Type B pancreatic cell (in vitro differentiated cells): ENCODE measurements at regions not wholly inside any gene's neighbourhood (a gene's known extent, or its start where the extent isn't known, plus 50 kb on each side); places are given as distances from the start of the nearest gene placed in this dataset.

Experiments
- DNase-seq: peaks from one replicate; pipeline ENCODE4 v3.0.0; 2021; ENCODE audit warnings: mixed read lengths; ENCODE audit not compliant: unreplicated experiment; ENCODE audit errors: extremely low spot score
- H3K27ac Mint-ChIP-seq: 2 replicates; pipeline ENCODE4 v1.8.0; 2021; ENCODE audit warnings: mild to moderate bottlenecking, mixed read lengths
- H3K27me3 Mint-ChIP-seq: 2 replicates; pipeline ENCODE4 v1.8.0; 2021; ENCODE audit warnings: mixed read lengths
- H3K36me3 Mint-ChIP-seq: 2 replicates; pipeline ENCODE4 v1.8.0; 2021; ENCODE audit warnings: mixed read lengths
- H3K4me1 Mint-ChIP-seq: one replicate; pipeline ENCODE4 v1.8.0; 2021; ENCODE audit warnings: mixed read lengths; ENCODE audit not compliant: unreplicated experiment
- H3K4me3 Mint-ChIP-seq: 2 replicates; pipeline ENCODE4 v1.8.0; 2021; ENCODE audit warnings: mild to moderate bottlenecking, mixed read lengths
- H3K9me3 Mint-ChIP-seq: 2 replicates; pipeline ENCODE4 v1.8.0; 2021; ENCODE audit warnings: mixed read lengths
- TF ChIP-seq, protein P1 (sequence below): fragments of 200-600 bp; sonication (generic); conservative IDR thresholded peaks from 2 replicates; pipeline ENCODE4 v1.5.0; 2021; ENCODE audit warnings: antibody characterized with exemption, mild to moderate bottlenecking

DNA sequence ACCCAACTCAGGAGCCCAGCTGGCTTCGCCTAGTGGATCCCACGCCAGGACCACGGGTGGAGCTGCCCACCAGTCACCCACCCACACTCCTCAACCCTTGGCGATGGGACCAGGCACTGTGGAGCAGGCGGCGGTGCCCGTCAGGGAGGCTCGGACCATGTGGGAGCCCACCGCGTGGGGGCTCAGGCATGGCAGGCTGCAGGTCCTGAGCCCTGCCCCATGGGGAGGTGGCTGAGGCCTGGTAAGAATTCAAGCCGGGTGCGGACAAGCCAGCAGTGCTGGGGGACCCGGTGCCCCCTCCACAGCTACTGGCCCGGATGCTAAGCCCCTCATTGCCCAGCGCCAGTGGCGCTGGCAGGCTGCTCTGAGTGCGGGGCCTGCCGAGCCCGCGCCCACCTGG, 123.1 kb upstream of the LGSN start:
- Mint-ChIP-seq H3K36me3 (no peaks in the 10 kb centered on the region), H3K27ac (no peak overlapping the region)
- no peak for DNase-seq

DNA sequence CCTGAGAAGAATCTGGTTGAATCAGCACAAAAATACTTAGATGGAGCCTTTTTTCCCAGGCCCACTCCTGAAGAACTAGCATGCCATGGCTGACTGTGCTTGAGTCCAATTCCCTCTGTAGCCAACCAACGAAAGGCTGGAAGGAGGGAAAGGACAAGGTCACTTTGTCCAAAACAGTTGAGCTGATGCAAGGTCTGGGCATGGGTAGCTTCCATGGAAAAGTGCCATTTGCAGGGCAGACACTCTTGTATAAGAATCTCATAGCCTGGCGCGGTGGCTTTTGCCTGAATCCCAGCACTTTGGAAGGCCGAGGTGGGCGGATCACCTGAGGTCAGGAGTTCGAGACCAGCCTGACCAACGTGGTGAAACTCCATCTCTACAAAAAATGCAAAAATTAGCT, 125.0 kb upstream of the LGSN start:
- no peak overlapping the region for H3K27ac Mint-ChIP-seq
- no peak for DNase-seq
- peaks cover 3% of the 10 kb centered on the region for H3K9me3 Mint-ChIP-seq
- no peak overlapping the region for H3K4me3 Mint-ChIP-seq
- H3K36me3 Mint-ChIP-seq = peaks cover 3% of the 10 kb centered on the region
- peaks cover 3% of the 10 kb centered on the region for H3K4me1 Mint-ChIP-seq
- TF ChIP-seq, protein P1, sequence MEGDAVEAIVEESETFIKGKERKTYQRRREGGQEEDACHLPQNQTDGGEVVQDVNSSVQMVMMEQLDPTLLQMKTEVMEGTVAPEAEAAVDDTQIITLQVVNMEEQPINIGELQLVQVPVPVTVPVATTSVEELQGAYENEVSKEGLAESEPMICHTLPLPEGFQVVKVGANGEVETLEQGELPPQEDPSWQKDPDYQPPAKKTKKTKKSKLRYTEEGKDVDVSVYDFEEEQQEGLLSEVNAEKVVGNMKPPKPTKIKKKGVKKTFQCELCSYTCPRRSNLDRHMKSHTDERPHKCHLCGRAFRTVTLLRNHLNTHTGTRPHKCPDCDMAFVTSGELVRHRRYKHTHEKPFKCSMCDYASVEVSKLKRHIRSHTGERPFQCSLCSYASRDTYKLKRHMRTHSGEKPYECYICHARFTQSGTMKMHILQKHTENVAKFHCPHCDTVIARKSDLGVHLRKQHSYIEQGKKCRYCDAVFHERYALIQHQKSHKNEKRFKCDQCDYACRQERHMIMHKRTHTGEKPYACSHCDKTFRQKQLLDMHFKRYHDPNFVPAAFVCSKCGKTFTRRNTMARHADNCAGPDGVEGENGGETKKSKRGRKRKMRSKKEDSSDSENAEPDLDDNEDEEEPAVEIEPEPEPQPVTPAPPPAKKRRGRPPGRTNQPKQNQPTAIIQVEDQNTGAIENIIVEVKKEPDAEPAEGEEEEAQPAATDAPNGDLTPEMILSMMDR = no peak
- peaks cover under 1% of the 10 kb centered on the region for H3K27me3 Mint-ChIP-seq

More for the DNA sequence above, 123.1 kb upstream of the LGSN start:
- H3K27me3 Mint-ChIP-seq = peaks cover 3% of the 10 kb centered on the region
- H3K4me3 Mint-ChIP-seq = no peak overlapping the region
- H3K9me3 Mint-ChIP-seq = no peaks in the 10 kb centered on the region
- TF ChIP-seq, protein P1 = no peak
- H3K4me1 Mint-ChIP-seq = no peaks in the 10 kb centered on the region

DNA sequence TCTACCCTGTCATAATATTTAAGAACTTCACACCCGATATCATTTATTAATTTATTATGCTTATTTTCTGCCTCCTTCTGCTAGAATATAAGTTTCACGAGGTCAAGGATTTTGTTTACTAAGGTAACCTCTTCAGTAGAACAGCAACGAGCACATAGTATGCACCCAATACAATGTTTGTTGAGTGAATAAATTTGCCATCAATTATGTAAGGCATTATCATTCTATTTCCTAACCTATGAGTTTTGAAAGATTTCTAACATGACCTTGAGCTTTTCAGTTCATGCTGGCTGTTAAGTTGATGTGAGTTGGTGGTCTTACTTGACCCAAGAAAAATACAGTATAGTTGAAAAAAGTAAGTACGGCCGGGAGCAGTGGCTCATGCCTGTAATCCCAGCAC, 125.9 kb upstream of the LOC128125822 start:
- peaks cover 3% of the 10 kb centered on the region for H3K36me3 Mint-ChIP-seq
- TF ChIP-seq, protein P1 = no peak
- H3K4me1 Mint-ChIP-seq = peaks cover 3% of the 10 kb centered on the region
- no peak for DNase-seq
- no peak overlapping the region for H3K27ac Mint-ChIP-seq
- H3K4me3 Mint-ChIP-seq = no peak overlapping the region
- H3K9me3 Mint-ChIP-seq = peaks cover 8% of the 10 kb centered on the region
- H3K27me3 Mint-ChIP-seq = no peaks in the 10 kb centered on the region

DNA sequence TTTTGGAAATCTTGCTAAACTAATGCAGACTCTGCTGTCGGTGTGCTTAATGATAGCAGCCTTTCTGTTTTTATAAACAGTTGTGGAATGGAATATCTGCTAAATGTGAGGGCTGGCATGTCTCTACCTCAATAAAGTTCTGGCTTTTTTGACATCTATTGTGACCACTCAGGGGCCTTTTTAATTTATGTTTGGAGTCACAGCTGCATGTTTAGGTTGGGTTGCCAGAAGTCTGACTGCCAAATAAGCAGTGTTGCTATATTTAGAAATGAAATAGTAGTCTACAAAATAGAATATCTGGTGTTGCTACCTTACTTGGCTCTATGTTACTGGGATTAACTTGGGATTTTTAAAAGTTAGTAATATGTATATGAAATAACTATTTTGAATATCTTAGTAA, 125.1 kb upstream of the LOC128125822 start:
- H3K9me3 Mint-ChIP-seq = peaks cover 8% of the 10 kb centered on the region
- no peak for DNase-seq

DNA sequence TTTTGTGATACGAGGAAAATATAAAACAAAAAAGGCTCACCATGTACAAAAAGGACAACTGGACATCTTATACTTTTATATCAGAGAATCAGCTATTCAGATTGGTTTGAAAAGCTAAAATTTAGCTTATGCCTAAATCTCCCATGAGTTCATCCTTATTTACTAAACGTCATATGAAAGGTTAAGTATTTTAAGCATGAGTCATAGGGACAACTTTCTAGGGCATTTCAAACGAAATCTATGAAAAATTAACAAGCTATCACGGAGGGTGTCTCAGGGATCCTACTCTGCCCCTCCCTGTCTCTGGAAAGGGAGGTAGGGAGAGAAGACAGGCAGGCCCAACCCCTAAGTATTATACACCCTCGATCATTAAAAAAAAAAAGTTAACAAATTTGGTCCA, 124.1 kb upstream of the LOC128125822 start:
- peaks cover 3% of the 10 kb centered on the region for H3K4me1 Mint-ChIP-seq
- TF ChIP-seq, protein P1 = no peak
- DNase-seq = no peak
- H3K9me3 Mint-ChIP-seq = peaks cover 8% of the 10 kb centered on the region
- no peaks in the 10 kb centered on the region for H3K27me3 Mint-ChIP-seq
- H3K4me3 Mint-ChIP-seq = no peak overlapping the region
- H3K27ac Mint-ChIP-seq = no peak overlapping the region
- H3K36me3 Mint-ChIP-seq = peaks cover 3% of the 10 kb centered on the region

More for the DNA sequence above, 125.1 kb upstream of the LOC128125822 start:
- H3K4me3 Mint-ChIP-seq = no peak overlapping the region
- TF ChIP-seq, protein P1 = no peak
- peaks cover 3% of the 10 kb centered on the region for H3K4me1 Mint-ChIP-seq
- no peak overlapping the region for H3K27ac Mint-ChIP-seq
- H3K27me3 Mint-ChIP-seq = no peaks in the 10 kb centered on the region
- H3K36me3 Mint-ChIP-seq = peaks cover 3% of the 10 kb centered on the region

DNA sequence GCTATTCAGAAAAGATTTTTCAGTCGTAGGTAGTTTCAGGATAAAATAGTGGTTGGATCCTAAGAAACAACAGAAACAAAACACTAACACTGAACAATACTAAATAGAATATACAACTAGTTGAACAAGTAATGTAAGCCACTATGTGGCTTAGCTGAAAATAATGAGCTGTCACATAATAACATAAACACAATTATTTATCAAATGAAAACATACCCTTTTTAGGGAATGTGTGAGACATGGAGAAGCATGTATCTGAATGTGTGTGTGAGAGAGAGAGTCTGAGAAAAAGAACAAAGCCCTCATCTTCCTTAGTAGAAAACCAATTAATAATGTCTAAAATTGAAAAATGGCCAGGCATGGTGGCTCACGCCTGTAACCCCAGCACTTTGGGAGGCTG, 122.6 kb upstream of the LOC128125822 start:
- peaks cover 3% of the 10 kb centered on the region for H3K36me3 Mint-ChIP-seq
- H3K27me3 Mint-ChIP-seq = no peaks in the 10 kb centered on the region
- peaks cover 8% of the 10 kb centered on the region for H3K9me3 Mint-ChIP-seq
- H3K4me1 Mint-ChIP-seq = peaks cover 3% of the 10 kb centered on the region
- peak overlapping the region; percentile 31 for H3K4me3 Mint-ChIP-seq
- H3K27ac Mint-ChIP-seq = peak overlapping the region; percentile 63
- DNase-seq = no peak
- TF ChIP-seq, protein P1 = no peak
